Stimulated activated CD8-positive, alpha-beta memory T cell treated with anti-CD3 and anti-CD28 coated beads, Interleukin-4, amount 100 ng/mL, for 24 hours (primary cell): ENCODE measurements at regions not wholly inside any gene's neighbourhood (a gene's known extent, or its start where the extent isn't known, plus 50 kb on each side); places are given as distances from the start of the nearest gene placed in this dataset.

Experiments
- DNase-seq: peaks from one replicate; pipeline ENCODE4 v3.0.0-alpha.2; 2020; ENCODE audit warnings: low read depth

DNA sequence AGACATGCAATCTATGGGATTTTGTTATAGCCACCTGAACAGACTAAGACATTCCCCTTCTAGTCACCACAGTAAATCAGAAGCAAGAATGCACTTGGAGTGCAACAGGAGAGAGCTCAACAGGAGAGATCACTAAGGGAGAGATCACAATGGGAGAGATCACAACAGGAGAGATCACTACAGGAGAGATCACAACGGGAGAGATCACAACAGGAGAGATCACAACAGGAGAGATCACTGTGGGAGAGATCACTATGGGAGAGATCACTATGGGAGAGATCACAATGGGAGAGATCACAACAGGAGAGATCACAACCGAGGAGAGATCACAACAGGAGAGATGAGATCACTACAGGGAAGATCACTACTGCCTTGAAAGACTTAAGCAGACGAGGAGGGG lies 238.5 kb upstream of the PITRM1 start:
- DNase-seq, result no peak

DNA sequence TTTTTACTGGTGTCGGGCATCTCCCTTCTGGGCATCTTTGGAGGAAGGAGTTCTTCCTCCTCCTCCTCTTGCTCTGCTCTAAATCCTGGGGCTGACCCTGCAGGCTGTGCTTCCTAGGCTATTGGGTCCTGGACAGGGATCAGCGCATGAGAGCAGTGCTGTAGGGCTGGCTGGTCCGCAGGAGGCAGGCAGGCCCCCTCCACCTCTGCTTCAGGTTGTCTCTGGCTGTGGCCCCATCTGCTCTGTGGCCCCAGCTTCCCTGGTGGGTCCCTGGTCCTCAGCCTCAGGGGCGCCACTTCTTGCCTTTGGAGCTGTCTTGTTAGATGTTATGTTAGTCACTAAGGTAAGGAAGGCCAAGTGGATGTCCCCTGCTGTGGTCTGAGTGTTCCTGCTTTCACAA lies 237.3 kb upstream of the PITRM1 start:
- no peak for DNase-seq

DNA sequence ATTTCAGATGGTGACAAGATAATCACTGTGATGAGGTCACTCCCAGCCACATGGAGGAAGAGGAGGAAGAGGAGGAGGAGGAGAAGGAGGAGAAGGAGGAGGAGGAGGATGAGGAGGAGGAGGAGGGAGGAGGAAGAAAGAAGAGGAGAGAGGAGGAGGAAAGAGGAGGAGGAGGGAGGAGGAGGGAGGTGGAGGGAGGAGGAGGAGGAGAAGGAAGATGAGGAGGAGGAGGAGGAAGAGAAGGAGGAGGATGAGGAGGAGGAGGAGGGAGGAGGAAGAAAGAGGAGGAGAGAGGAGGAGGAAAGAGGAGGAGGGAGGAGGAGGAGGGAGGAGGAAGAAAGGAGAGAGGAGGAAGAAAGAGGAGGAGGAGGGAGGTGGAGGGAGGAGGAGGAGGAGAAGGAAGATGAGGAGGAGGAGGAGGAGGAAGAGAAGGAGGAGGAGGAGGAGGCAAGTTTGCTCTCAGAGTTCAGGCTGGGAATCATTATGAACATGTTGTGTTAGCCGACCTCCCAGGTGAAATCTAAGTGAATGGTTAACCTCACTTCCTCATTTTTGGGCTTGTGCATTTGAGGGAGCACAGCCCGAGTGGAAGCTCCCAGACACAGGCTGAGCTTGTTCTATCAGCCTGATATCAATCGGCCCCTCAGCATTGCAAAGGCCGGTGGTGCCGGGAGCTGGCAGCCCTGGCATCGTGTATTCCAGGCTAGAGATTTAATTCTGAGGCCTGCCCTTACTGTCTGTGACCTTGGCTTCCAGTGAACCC lies 236.2 kb upstream of the PITRM1 start:
- DNase-seq, result no peak

DNA sequence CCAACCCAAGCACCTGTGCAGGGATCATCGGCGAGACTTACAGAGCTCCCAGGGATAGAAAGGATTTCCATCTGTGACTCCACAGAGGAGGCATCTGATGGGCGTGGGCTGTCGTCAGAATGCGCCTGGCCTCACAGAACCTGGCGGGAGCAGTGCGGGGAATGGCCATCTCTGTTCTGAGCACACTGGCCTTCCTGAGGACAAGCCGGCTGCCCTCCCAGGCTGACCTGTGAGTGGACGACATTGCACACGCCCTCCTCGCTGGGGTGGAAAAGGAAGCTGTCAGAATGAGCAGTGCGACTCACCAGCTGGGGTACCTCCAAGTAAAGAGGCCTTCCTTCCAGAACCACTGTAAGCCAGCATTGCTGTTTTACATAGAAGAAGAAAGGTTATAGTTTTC lies 234.6 kb upstream of the PITRM1 start:
- no peak for DNase-seq

DNA sequence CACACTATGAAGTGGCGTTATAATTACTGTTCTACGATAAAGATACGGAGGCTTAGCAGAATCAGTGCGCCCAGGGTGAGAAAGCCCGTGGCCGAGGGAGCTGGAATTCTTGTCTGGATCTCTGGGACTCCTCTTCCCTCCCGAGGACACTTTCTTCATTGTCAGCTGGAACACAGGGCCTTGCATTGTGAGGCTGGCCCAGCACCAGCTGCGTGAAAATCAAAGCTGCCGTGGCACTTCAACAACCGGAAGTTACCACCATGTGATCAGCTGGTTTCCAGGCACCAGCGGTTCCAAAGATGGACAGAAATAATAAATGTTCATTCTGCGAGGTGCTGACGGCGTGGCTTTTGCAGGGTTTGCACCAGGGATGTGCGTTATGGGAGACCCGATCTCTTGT lies 234.0 kb upstream of the PITRM1 start:
- no peak for DNase-seq

GRCh38 chr10:3404381-3404780 lies 231.8 kb upstream of the PITRM1 start:
- DNase-seq, result no peak

- no peak for DNase-seq
Observed at GRCh38 chr10:3402187-3402751, 229.7 kb upstream of the PITRM1 start.

DNA sequence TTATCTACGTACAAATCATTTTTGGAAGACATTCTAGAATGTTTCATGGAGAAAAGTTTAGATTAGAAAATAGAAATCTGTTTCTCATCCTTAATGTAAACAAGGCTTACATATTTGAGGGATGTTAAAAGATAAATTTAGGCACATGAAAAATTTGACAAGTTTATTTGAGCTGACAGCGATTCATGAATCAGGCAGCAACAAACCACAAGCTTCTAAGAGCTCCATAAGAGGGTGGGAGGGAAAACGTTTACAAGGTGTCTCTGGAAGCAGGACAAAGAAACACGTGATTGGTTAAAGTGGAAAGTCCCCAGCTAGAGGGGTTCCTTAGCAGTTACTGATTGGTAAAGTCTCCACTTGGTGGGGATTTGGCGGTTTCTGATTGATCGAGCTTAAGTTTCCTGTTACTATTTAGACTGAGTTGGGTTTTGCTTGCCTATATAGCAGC lies 228.9 kb upstream of the PITRM1 start:
- no peak for DNase-seq

GRCh38 chr10:3400348-3400747 lies 227.8 kb upstream of the PITRM1 start:
- DNase-seq, result no peak

DNA sequence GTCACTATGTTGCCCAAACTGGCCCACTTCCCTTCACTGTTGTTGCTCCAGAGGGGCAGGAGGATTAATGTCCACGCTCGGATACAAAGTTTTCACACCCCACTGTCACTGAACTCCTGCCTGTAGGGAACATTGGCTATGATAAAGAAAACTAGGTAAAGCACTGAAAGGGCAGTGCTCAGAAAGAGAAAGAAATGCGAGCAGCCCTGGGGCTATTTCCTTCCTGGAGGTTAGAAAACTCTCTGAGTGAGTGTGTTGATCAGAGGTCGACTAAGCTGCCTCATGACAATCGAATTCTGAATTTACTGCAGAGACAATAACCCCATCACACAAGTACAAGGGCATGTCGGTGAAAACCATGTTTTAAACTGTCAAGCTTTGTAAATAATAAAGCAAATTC lies 227.2 kb upstream of the PITRM1 start:
- DNase-seq, result no peak

DNA sequence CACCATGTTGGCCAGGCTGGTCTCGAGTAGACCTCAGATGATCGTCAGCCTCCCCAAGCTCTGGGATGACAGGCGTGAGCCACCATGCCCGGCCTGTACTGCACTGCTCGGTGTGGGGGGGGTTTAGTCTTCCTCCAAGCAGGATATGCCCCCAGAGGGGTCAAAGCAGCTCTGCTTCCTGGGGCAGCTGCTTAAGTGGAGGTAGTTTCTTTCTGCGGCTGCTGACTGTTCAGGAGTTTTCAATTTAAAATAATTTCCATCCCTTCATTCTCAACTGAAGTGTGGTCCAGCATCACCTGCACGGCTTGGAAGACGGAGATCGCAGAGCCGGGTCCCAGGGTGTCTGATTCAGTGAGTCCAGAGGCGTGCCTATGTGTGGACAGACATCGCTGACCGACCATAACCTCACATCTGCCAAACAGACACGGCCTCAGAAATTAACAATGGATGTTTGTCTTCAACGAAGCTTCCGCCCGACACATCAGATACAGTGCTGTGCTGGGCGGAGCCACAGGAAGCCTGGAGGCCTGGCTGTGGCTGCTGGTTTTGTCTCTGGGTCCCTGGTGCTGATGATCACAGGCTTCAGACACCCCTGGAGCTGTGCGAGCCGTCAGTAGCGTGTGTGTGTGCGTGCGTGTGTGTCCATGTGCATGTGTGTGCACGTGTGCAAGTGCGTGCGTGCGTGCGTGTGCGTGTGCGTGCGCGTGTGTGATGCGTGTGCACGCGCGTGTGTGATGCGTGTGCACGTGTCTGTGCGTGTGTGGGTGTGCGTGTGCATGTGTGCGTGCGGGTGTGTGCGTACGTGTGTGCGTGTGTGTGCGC lies 226.5 kb upstream of the PITRM1 start:
- no peak for DNase-seq

DNA sequence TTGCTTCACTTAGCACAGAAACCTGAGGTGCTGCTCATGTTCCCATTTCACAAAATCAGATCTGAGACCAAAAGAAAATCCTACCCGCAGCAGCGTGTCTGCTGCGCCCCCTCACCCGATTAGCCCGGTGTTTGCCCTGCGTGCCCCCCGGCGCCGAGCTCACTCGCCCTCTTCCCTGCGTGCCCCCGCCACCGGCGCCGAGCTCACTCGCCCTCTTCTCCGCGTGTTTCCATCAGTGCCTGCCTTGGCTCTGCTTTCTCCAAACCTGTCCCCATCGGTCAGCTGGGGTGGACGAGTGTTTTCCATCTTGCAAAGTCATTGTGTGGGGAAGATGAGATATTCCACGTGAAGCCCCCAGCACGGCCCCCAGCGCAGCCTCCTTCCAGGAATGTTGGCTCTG lies 225.3 kb upstream of the PITRM1 start:
- no peak for DNase-seq

GRCh38 chr10:3397231-3397630 lies 224.6 kb upstream of the PITRM1 start:
- no peak for DNase-seq

GRCh38 chr10:3396116-3396515 lies 223.5 kb upstream of the PITRM1 start:
- DNase-seq, result no peak

GRCh38 chr10:3395458-3395861 lies 222.9 kb upstream of the PITRM1 start:
- DNase-seq, result no peak

DNA sequence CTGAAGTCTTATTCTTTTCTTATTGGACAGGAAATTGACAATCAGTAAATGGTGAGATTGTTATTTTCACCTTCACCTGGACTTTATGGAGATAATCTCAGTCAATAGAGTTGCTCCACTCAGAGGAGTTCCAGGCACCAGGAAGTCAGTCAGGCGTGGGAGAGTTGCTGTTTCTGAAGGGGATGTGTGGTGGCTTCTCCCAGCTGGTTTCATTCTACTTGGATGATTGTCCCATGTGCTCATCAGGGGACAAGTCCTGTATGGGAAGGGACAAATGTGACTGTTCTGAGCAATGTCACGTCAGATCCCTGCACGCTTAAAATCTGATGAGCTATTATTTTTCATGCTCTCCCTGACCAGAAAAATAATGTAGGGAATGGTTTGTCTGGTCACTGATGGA lies 222.5 kb upstream of the PITRM1 start:
- no peak for DNase-seq

- DNase-seq, result no peak
Observed at GRCh38 chr10:3393958-3394357, 221.4 kb upstream of the PITRM1 start.

DNA sequence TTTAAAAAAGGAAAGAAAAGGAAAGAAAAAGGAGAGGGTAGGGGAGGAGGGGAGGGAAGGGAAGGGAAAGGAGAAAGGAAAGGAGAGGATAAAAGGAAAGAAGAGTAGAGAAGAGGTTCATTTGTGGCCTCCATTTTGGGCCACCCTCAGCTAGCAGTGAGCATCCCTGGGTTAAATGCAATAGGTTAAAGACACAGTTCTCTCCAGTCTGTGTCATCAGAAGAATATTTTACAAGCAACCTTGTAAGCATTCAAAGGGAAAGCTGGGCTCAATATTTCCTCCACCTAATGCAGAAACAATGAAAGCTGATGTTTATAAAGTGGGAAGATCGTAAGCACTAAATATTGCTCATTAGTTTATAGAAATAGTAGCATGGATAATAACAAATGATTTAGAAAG lies 219.1 kb upstream of the PITRM1 start:
- DNase-seq, result no peak

GRCh38 chr10:3389130-3389529 lies 216.5 kb upstream of the PITRM1 start:
- no peak for DNase-seq

- DNase-seq, result no peak
Observed at GRCh38 chr10:3385487-3385886, 212.9 kb upstream of the PITRM1 start.

DNA sequence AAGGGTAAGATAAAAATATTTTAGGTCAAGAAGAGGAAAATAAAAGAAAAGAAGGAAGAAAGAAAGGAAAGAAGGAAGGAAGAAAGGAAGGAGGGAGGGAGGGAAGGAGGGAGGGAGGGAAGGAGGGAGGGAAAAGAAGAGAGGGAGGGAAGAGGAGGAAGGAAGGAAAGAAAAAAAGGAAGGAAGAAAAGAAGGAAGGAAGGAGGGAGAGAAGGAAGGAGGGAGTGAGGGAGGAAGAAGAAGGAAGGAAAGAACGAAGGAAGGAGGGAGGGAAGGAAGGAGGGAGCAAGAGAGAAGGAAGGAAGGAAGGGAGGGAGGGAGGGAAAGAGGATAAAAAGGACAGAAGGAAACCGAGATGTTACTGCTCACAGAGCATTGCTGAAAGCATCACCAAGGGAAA lies 209.5 kb upstream of the PITRM1 start:
- DNase-seq, result no peak

DNA sequence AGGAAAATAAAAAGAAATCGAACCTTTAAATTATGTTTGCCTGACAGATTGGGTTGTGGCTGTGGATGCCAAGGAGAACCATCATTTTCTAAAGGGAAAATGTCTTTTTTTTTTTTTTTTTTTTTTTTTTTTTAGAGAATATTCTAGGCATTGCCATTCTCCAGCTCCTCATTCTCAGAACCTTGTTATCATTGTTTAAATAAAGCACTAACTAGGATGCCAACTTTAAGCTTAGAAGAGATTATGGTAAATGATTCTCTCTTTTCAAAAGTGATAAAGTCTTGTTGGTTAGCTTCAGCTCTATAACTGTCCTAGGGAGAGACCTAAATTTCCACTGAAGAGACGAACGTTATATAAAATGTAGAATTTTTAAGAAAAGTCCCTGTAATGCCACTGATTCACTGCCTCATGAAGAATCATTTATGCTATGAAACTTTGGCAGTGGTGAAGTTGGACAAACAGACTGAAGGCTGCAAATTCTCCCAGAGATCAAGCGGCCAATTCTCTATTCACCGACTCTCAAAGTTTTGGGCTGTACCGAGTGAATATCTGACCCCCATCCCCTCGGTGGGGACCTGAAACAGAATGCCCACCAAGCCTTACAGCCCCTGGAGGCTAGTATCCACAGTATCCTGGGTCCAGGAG lies 207.9 kb upstream of the PITRM1 start:
- DNase-seq, result no peak

DNA sequence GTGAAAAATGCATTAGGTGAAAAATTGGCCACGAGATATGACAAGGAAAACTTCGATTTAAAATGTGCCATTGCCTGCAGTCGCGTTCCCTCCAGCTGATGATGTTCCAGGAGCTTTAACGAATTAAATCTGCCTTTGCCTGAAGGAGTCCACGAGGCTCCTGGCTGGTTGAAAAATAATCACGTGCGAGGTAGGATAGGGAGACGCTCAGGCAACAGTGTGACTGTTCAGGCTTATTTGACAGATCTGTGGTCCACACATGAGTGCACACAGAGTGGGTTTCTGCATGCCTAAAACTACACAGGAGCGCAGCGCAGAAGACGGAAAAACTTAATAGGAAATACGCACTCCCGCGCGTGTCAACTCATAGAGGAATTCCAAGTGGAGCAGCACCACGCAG lies 204.0 kb upstream of the PITRM1 start:
- no peak for DNase-seq
